IMR-90 (cell line): ENCODE measurements at regions not wholly inside any gene's neighbourhood (a gene's known extent, or its start where the extent isn't known, plus 50 kb on each side); places are given as distances from the start of the nearest gene placed in this dataset.

Experiments used
- ATAC-seq: fragments of 200-7000 bp; cut with Tn5 transposase; 2 replicates; pipeline ENCODE4 v1.9.1; 2020; ENCODE audit warnings: low read depth, mild to moderate bottlenecking, moderate library complexity
- BruUV-seq: library from RNA; stranded (reverse); fragments of 400-500 nt; replicated peaks from 2 replicates; lab custom pipeline; 2021; lab: Mats Ljungman, UMichigan
- CTCF ChIA-PET: fragments of 300-600 bp; formaldehyde crosslinking; extraction: SDS; loops from one replicate; lab custom pipeline; 2021; ENCODE audit warnings: antibody characterized with exemption; lab: Yijun Ruan, JAX
- POLR2A ChIA-PET: fragments of 300-600 bp; sonication (Branson Sonifier 250); formaldehyde crosslinking; loops from one replicate; lab custom pipeline; 2022; ENCODE audit warnings: antibody characterized with exemption; ENCODE audit not compliant: unreplicated experiment; lab: Charles Lee
- DNase-seq: peaks from one replicate; pipeline ENCODE4 v3.0.0; 2013
- H2AFZ ChIP-seq: replicated peaks from 2 replicates; pipeline ENCODE3; 2013; ENCODE audit warnings: low read length, mild to moderate bottlenecking; ENCODE audit not compliant: poor library complexity
- H2AK5ac ChIP-seq: 2 replicates; pipeline ENCODE4 v1.6.1; 2013; ENCODE audit warnings: low read depth, low read length, inconsistent platforms
- H2AK9ac ChIP-seq: replicated peaks from 2 replicates; pipeline ENCODE3; 2013; ENCODE audit warnings: mild to moderate bottlenecking, low read depth, low read length, moderate library complexity; ENCODE audit not compliant: poor library complexity
- H2BK120ac ChIP-seq: 2 replicates; pipeline ENCODE4 v1.6.1; 2013; ENCODE audit warnings: low read depth, low read length, inconsistent platforms
- H2BK15ac ChIP-seq: 3 replicates; pipeline ENCODE4 v1.6.1; 2013; ENCODE audit warnings: low read depth, low read length, inconsistent platforms
- H2BK20ac ChIP-seq: 2 replicates; pipeline ENCODE4 v1.6.1; 2013; ENCODE audit warnings: low read depth, mild to moderate bottlenecking, inconsistent platforms, low read length, moderate library complexity
- H2BK5ac ChIP-seq: 2 replicates; pipeline ENCODE4 v1.6.1; 2013; ENCODE audit warnings: mild to moderate bottlenecking, low read depth, low read length, inconsistent platforms; ENCODE audit not compliant: poor library complexity, severe bottlenecking
- H3K14ac ChIP-seq: replicated peaks from 2 replicates; pipeline ENCODE4 v1.6.1; 2013; ENCODE audit warnings: low read depth, low read length, inconsistent platforms
- H3K18ac ChIP-seq: 2 replicates; pipeline ENCODE4 v1.6.1; 2013; ENCODE audit warnings: low read depth, low read length, control low read depth
- H3K23ac ChIP-seq: 2 replicates; pipeline ENCODE4 v1.6.1; 2013; ENCODE audit warnings: low read depth, low read length, inconsistent platforms
- H3K27ac ChIP-seq: 2 replicates; pipeline ENCODE4 v1.5.1; 2013; ENCODE audit warnings: mild to moderate bottlenecking, control low read depth, low read length; ENCODE audit not compliant: insufficient read depth
- H3K27me3 ChIP-seq: 2 replicates; pipeline ENCODE4 v1.6.1; 2013; ENCODE audit warnings: low read length; ENCODE audit not compliant: control insufficient read depth, insufficient read depth
- H3K36me3 ChIP-seq: 2 replicates; pipeline ENCODE4 v1.6.1; 2013; ENCODE audit warnings: low read length, mixed read lengths; ENCODE audit not compliant: control insufficient read depth, insufficient read depth
- H3K4ac ChIP-seq: 2 replicates; pipeline ENCODE4 v1.6.1; 2013; ENCODE audit warnings: low read depth, low read length, inconsistent platforms
- H3K4me1 ChIP-seq: 2 replicates; pipeline ENCODE4 v1.6.1; 2013; ENCODE audit warnings: low read length, mixed read lengths; ENCODE audit not compliant: control insufficient read depth, insufficient read depth
- H3K4me2 ChIP-seq: 2 replicates; pipeline ENCODE4 v1.6.1; 2013; ENCODE audit warnings: low read depth, mild to moderate bottlenecking, control low read depth, low read length, moderate library complexity
- H3K4me3 ChIP-seq: 2 replicates; pipeline ENCODE4 v1.5.1; 2013; ENCODE audit warnings: low read depth, mild to moderate bottlenecking, control low read depth, low read length, moderate library complexity; ENCODE audit not compliant: insufficient read depth
- H3K56ac ChIP-seq: 2 replicates; pipeline ENCODE4 v1.6.1; 2013; ENCODE audit warnings: low read length, inconsistent platforms; ENCODE audit not compliant: insufficient read depth; ENCODE audit errors: extremely low read depth
- H3K79me1 ChIP-seq, 2 experiments: 2 replicates each; pipeline ENCODE4 v1.6.1; 2013; ENCODE audit warnings: low read length in 2 of 2, inconsistent platforms in 1 of 2, low read depth in 1 of 2
- H3K9ac ChIP-seq: 2 replicates; pipeline ENCODE4 v1.6.1; 2013; ENCODE audit warnings: low read depth, low read length, control low read depth
- H3K9me1 ChIP-seq: 2 replicates; pipeline ENCODE4 v1.6.1; 2013; ENCODE audit warnings: low read length, inconsistent platforms; ENCODE audit not compliant: insufficient read depth
- H3K9me3 ChIP-seq: 2 replicates; pipeline ENCODE4 v1.6.1; 2013; ENCODE audit warnings: low read length; ENCODE audit not compliant: control insufficient read depth, insufficient read depth
- H4K20me1 ChIP-seq: 2 replicates; pipeline ENCODE4 v1.6.1; 2013; ENCODE audit warnings: low read length, inconsistent platforms; ENCODE audit not compliant: insufficient read depth
- H4K5ac ChIP-seq: 2 replicates; pipeline ENCODE4 v1.6.1; 2013; ENCODE audit warnings: mild to moderate bottlenecking, low read depth, low read length, control low read depth
- H4K8ac ChIP-seq, 2 experiments: 2 replicates each; pipeline ENCODE4 v1.6.1; 2013; ENCODE audit warnings: low read depth in 2 of 2, low read length in 2 of 2, control low read depth in 1 of 2, inconsistent platforms in 1 of 2
- H4K91ac ChIP-seq: 2 replicates; pipeline ENCODE4 v1.6.1; 2013; ENCODE audit warnings: low read depth, low read length, inconsistent platforms; ENCODE audit not compliant: insufficient read depth
- BHLHE40 ChIP-seq: fragments of 150-350 bp; IDR thresholded peaks from 2 replicates; pipeline ENCODE4 v1.6.1; 2016; ENCODE audit warnings: mild to moderate bottlenecking, low read depth, low read length
- CEBPB ChIP-seq: IDR thresholded peaks from 2 replicates; pipeline ENCODE4 v1.6.1; 2012; ENCODE audit warnings: low read depth, low read length, improper control_type of control experiment
- CTCF ChIP-seq: conservative IDR thresholded peaks from 2 replicates; pipeline ENCODE4 v1.5.1; 2012; ENCODE audit warnings: mild to moderate bottlenecking, low read depth, low read length, improper control_type of control experiment
- ELK1 ChIP-seq: fragments of 150-350 bp; IDR thresholded peaks from 2 replicates; pipeline ENCODE4 v1.6.1; 2016; ENCODE audit warnings: low read depth, mild to moderate bottlenecking, low read length, moderate library complexity, borderline replicate concordance
- FOS ChIP-seq: fragments of 150-350 bp; IDR thresholded peaks from 2 replicates; pipeline ENCODE4 v1.6.1; 2016; ENCODE audit warnings: low read depth, low read length
- MAFK ChIP-seq: IDR thresholded peaks from 2 replicates; pipeline ENCODE4 v1.6.1; 2012; ENCODE audit warnings: low read depth, low read length, improper control_type of control experiment
- MAZ ChIP-seq: IDR thresholded peaks from 2 replicates; pipeline ENCODE4 v1.6.1; 2012; ENCODE audit warnings: low read depth, mild to moderate bottlenecking, low read length, improper control_type of control experiment, moderate library complexity, borderline replicate concordance
- MXI1 ChIP-seq: IDR thresholded peaks from 2 replicates; pipeline ENCODE4 v1.6.1; 2012; ENCODE audit warnings: low read depth, mild to moderate bottlenecking, low read length, moderate library complexity, borderline replicate concordance
- RCOR1 ChIP-seq: IDR thresholded peaks from 2 replicates; pipeline ENCODE4 v1.6.1; 2012; ENCODE audit warnings: mild to moderate bottlenecking, low read length, improper control_type of control experiment; ENCODE audit not compliant: insufficient replicate concordance
- USF2 ChIP-seq: fragments of 150-350 bp; IDR thresholded peaks from 2 replicates; pipeline ENCODE4 v1.6.1; 2017; ENCODE audit warnings: mild to moderate bottlenecking, antibody characterized with exemption, low read length, low read depth
- WGBS, 2 experiments: methylation state at CpG; one replicate each; pipeline versions ENCODE4 v1.1.5 to v1.1.7; 2013; ENCODE audit warnings: missing lambda C conversion rate in 2 of 2; ENCODE audit not compliant: insufficient read length in 1 of 2; ENCODE audit errors: extremely low coverage in 2 of 2; 5-methylcytosine and 5-hydroxymethylcytosine counted together
- dilution Hi-C: fragments of 300-500 bp; cut with HindIII; formaldehyde crosslinking; loops from one replicate; pipeline ENCODE4 v1.14.3; 2018; ENCODE audit warnings: low sequenced_read_pairs; ENCODE audit not compliant: unreplicated experiment
- in situ Hi-C: fragments of 300-500 bp; cut with MboI; formaldehyde crosslinking; loops from 3 replicates; pipeline ENCODE4 v1.14.3; 2019; ENCODE audit warnings: low sequenced_read_pairs, inconsistent platforms, mixed read lengths
- intact Hi-C: fragments of 100-400 bp; cut with micrococcal nuclease; formaldehyde crosslinking; loops from 2 replicates; pipeline ENCODE4 v1.10.0; 2022

DNA sequence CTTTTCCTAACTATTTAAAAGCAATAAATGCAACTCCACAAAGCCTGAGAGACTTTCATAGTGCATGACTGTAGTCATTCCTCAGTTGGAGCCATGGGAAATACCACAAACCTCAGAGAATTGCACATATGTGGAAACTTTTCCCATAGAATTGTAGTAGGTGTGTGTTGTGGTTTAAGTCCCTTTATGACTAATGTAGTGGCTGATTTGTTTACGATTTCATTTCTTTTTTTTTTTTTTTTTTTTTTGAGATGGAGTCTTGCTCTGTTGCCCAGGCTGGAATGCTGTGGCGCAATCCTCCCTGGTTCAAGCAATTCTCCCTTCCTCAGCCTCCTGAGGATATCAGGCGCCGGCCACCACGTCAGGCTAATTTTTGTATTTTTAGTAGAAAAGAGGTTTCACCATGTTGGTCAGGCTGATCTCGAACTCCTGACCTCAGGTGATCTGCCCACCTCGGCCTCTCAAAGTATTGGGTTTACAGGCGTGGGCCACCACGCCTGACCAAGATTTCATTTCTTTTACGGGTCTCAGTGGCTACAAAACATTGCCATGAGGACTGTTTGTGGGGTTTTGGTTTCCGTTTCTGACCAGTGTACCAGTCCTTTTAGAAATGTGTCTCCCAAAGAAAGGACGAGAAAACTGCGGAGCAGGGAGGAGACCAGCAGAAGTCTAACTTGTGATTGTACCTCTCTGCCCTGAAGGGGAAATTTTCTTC is 212.1 kb upstream of the MARCKS start (continued):
- TF ChIP-seq CEBPB (peak; percentile 95), MAZ (no peak)

DNA sequence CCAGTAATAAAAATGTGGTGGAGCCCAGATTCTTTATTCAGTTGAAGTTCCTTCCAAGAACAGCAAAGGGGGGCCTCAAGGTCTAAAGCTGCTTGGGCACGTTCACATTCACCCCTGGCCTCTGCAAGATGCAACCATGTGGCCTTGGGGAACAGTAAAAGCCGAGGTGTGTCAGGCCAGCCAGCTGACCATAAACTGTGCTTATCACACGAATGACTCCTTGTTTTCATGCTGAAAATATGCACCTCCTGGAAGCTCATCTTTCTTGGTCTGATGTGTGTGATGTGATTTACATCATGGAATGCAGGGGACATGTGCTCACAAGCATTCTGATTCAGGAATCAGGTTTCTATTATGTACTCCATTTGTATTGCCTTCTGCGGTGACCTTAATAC is 211.6 kb upstream of the MARCKS start:
- BruUV-seq, result no TSS peak
- peak overlapping the region; percentile 9; the same call in 1 of the 2 replicates for H3K18ac ChIP-seq
- 17% methylated on average over 2 of the region's 4 CpGs; no CpG with 5 or more reads in 1 of the 2 experiments for WGBS, 2 experiments
- dilution Hi-C loops (no loop called here), intact Hi-C loops (loop anchor here (2.0 kb wide), 1 partner anchor 211 kb away; the partner anchor contains the start of gene MARCKS), in situ Hi-C loops (no loop called here)
- no peak overlapping the region for H2AFZ ChIP-seq
- ChIA-PET POLR2A (no interaction called here), CTCF (no interaction called here)
- H3K56ac ChIP-seq, result peak overlapping the region; percentile 28; the same call in 1 of the 2 replicates
- 0 out of 3 replicates have a peak overlapping the region, but pooled peaks have one; percentile 24 for H2BK15ac ChIP-seq
- DNase-seq (peak; percentile 97), ATAC-seq (peak; percentile 83)
- H4K8ac ChIP-seq, result peak overlapping the region in 1 of 2 experiments; percentile 25; a peak in 1 of 4 replicates
- peak overlapping the region; percentile 44 for H3K4ac ChIP-seq
- H3K4me1 ChIP-seq, result peaks cover 6% of the 10 kb centered on the region
- no peak overlapping the region for H3K9ac ChIP-seq
- peak overlapping the region; percentile 54 for H4K91ac ChIP-seq
- peak overlapping the region; percentile 71 for H2BK5ac ChIP-seq
- no peaks in the 10 kb centered on the region for H3K36me3 ChIP-seq
- 0 out of 2 replicates have a peak overlapping the region, but pooled peaks have one; percentile 33 for H2AK5ac ChIP-seq
- no peak overlapping the region for H3K23ac ChIP-seq
- no peak for TF ChIP-seq ELK1
- TF ChIP-seq RCOR1, result peak; percentile 53
- no peak for TF ChIP-seq MAFK
- TF ChIP-seq CTCF, result no peak
- peak; percentile 69 for TF ChIP-seq USF2
- TF ChIP-seq BHLHE40, result peak; percentile 79
- 0 out of 2 replicates have a peak, but pooled peaks have one; percentile 31 for TF ChIP-seq MXI1
- 0 out of 2 replicates have a peak, but pooled peaks have one; percentile 20 for TF ChIP-seq FOS
- H3K4me2 ChIP-seq, result no peak overlapping the region
- peak overlapping the region; percentile 45 for H2BK120ac ChIP-seq
- no peak overlapping the region for H2AK9ac ChIP-seq
- no peaks in the 10 kb centered on the region for H3K9me3 ChIP-seq
- H3K4me3 ChIP-seq, result no peak overlapping the region
- peak overlapping the region; percentile 52 for H2BK20ac ChIP-seq
- peak overlapping the region; percentile 35; the same call in 1 of the 2 replicates for H3K27ac ChIP-seq
- no peaks in the 10 kb centered on the region; the same call in 1 of the 2 replicates for H3K27me3 ChIP-seq
- no peaks in the 10 kb centered on the region for H3K79me1 ChIP-seq
- no peak overlapping the region for H4K5ac ChIP-seq
- peaks cover 4% of the 10 kb centered on the region; the same call in 1 of the 2 replicates for H4K20me1 ChIP-seq
- H3K14ac ChIP-seq, result 0 out of 2 replicates have a peak overlapping the region, but pooled peaks have one; percentile 12
- H3K9me1 ChIP-seq, result peaks cover 4% of the 10 kb centered on the region
